UCSD-AML1 (cell line): ENCODE measurements at regions not wholly inside any gene's neighbourhood (a gene's known extent, or its start where the extent isn't known, plus 50 kb on each side); places are given as distances from the start of the nearest gene placed in this dataset.
"Not testable (repeated sequence)": the region's sequence is repeated elsewhere in the genome, so short reads cannot be mapped to it uniquely, and the experiment has no call there.

Source experiments
- DNase-seq: peaks from one replicate; lab custom pipeline; 2025; ENCODE audit not compliant: unreplicated experiment; lab: John Stamatoyannopoulos, UW

GRCh38 chr1:222865718-222866117 lies 50.9 kb downstream of the DISP1 start:
- no peak for DNase-seq

GRCh38 chr1:222867316-222867715 lies 52.5 kb downstream of the DISP1 start:
- DNase-seq, result no peak

GRCh38 chr1:222876182-222876581 lies 61.3 kb downstream of the DISP1 start:
- no peak for DNase-seq

GRCh38 chr1:222877854-222878253 lies 63.0 kb downstream of the DISP1 start:
- no peak for DNase-seq

- no peak for DNase-seq
Observed at GRCh38 chr1:222880587-222880986, 65.7 kb downstream of the DISP1 start.

GRCh38 chr1:222886194-222886854 lies 71.5 kb downstream of the DISP1 start:
- no peak for DNase-seq

- no peak for DNase-seq
Observed at GRCh38 chr1:222886878-222887351, 72.1 kb downstream of the DISP1 start.

GRCh38 chr1:222889440-222889839 lies 74.6 kb downstream of the DISP1 start:
- DNase-seq, result no peak

GRCh38 chr1:222890716-222891115 lies 75.9 kb downstream of the DISP1 start:
- no peak for DNase-seq

GRCh38 chr1:222891578-222891977 lies 76.7 kb downstream of the DISP1 start:
- DNase-seq, result no peak

GRCh38 chr1:222892137-222892769 lies 77.4 kb downstream of the DISP1 start:
- no peak for DNase-seq

GRCh38 chr1:222893255-222893654 lies 78.4 kb downstream of the DISP1 start:
- no peak for DNase-seq

GRCh38 chr1:222894331-222894730 lies 79.5 kb downstream of the DISP1 start:
- DNase-seq, result no peak

GRCh38 chr1:222896630-222897526 lies 82.0 kb downstream of the DISP1 start:
- no peak for DNase-seq

- DNase-seq, result no peak
Observed at GRCh38 chr1:222897527-222898190, 82.8 kb downstream of the DISP1 start.

GRCh38 chr1:222898191-222898527 lies 83.3 kb downstream of the DISP1 start:
- no peak for DNase-seq

GRCh38 chr1:222899471-222899870 lies 84.6 kb downstream of the DISP1 start:
- DNase-seq, result no peak

GRCh38 chr1:222904451-222904850 lies 89.6 kb downstream of the DISP1 start:
- no peak for DNase-seq

GRCh38 chr1:222905151-222905550 lies 90.3 kb downstream of the DISP1 start:
- DNase-seq, result no peak

GRCh38 chr1:222906271-222906739 lies 91.5 kb downstream of the DISP1 start:
- not testable (repeated sequence) for DNase-seq

GRCh38 chr1:222909586-222909985 lies 94.7 kb downstream of the DISP1 start:
- no peak for DNase-seq
